Activated naive CD4-positive, alpha-beta T cell (primary cell): ENCODE measurements at regions not wholly inside any gene's neighbourhood (a gene's known extent, or its start where the extent isn't known, plus 50 kb on each side); places are given as distances from the start of the nearest gene placed in this dataset.

Experiments
- DNase-seq, 4 experiments: peaks; one replicate each; lab custom pipeline; 2025; lab: John Stamatoyannopoulos, UW

- no peak for DNase-seq
These were observed 63.7 kb upstream of the CHL1 start for GRCh38 chr3:132904-133303.

GRCh38 chr3:140748-141330 lies 55.7 kb upstream of the CHL1 start:
- no peak for DNase-seq
